Activated CD4-positive, CD25-positive, alpha-beta regulatory T cell treated with anti-CD3 and anti-CD28 coated beads, Interleukin-2, amount 50 U/mL, for 16 hours (primary cell): ENCODE measurements at regions not wholly inside any gene's neighbourhood (a gene's known extent, or its start where the extent isn't known, plus 50 kb on each side); places are given as distances from the start of the nearest gene placed in this dataset.

Source experiments
- DNase-seq: peaks from one replicate; pipeline ENCODE4 v3.0.0-alpha.2; 2020; ENCODE audit warnings: low read depth, low spot score

DNA sequence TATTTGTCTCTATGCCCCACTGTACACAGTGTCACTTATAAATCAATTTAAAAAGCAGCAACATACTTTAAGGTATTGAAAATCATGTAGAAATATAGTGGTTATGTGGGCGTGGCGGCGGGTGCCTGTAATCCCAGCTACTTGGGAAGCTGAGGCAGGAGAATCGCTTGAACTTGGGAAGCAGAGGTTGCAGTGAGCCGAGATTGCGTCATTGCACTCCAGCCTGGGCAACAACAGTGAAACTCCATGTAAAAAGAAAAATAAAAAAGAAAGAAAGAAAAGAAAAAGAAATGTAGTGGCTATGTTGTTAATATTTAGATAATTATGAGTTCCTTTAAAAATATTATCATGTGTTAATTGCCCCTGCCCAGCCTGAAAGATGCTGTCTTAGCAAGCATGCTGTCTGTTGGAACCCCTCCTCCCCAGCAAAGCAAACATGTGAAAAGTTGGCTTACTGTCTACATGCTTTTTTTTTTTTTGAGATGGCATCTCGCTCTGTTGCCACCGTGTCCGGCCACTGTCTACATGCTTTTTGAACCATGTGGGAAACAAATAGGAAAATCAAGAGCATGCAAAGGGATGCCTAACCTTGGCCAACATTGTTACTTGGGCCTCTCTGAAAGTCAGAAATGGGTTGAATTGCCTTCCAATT, 151.4 kb upstream of the TSHZ2 start:
- no peak for DNase-seq

DNA sequence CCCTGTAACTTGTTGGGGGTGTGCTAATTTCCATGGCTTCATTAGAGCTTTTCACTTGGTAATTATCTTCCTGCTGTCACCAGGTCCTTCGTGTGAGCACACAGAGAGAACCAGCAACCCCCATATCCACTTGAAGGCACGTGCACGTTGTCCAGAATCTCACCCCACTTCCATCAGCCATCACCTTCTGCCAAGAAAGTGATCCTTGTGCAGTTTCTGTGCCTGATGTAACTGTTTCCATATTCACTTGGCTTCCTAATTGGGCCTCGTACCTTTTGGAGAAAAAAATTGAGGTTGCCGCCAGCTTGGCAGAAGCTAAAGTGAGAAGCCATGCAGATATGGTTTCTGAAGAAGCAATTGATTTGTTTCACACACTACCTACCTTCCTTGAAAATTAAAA, 153.7 kb upstream of the TSHZ2 start:
- DNase-seq, result no peak

DNA sequence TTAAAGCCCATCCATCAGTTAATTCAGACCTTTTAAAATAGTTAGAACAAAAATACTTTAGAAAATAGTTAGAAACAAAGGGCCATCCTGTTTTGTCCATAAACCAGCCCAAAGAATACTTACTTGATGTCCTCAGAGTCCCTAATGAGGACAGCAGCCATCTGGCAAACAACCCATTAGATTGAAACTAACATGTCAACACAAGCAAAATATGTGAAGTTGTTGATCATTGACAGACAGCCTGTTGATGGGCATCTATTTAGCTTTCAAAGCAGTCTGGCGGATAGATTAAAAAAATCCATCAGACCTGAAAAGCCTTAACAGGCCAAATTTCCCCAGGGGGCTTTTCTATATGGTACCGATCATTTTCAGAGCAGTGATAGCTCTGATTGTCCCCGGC, 154.2 kb upstream of the TSHZ2 start:
- DNase-seq, result no peak

DNA sequence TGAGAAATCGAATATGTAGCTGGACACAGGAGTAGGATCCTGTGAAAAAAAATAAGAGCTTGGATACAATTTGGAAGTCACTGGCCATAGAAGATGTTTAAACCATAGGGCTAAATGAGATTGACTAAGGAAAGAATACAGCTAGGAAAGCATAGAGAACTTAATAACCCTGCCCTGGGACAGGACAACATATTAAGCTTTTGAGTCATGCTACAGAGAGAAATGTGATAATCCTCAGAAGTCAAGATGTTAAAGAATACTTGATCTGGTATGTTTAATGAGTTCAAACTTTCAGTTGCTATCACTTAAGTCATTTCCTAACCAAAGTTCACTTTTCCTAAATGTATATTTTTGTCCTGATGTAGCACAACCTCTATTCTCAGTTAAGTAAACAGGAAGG, 154.6 kb upstream of the TSHZ2 start:
- no peak for DNase-seq

DNA sequence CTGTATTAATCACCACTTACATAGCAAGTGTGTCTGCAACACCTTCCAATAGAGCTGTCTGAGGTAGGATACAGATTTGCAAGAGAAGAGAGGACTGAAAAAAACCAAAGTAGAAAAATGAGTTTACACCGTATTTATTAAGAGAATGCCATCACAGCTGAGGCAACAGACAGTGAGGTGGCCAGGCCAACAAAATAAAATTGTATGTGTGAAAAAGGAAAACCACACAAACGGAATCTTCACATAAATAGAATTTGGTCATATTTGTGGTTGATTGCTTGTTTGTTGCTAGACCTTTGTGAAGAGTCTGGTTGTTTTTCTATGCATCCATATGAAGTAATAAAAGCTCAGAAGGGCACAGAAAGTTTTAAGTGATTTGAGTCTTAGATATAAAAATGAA, 157.8 kb upstream of the TSHZ2 start:
- no peak for DNase-seq

DNA sequence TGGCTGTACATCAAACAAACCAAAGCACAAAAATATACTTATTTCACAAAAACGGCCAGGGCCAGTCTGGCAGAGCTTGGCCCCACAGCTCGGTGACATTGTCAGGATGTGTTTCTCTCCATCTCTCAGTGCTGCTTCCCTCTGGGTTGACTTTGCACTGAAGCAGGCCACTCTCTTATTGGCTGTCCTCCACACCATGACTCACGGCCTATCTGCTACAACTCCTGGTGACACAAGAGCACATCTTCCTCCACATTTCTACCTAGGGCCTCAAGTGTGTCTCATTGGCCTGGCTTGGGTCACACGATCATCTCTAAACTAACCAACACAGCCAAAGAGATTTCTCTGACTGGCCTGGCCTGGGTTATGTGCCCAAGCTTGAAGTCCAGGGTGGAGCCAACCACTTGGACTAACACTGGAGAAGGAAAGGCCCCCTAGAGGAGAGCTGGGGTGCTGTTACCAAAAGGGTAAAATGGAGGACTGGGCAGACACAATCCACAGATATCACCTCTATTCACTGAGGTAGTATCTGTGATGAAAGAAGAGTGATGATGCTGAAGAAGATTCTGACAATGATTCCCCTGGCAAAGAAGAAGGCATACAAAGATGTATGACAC, 159.8 kb upstream of the TSHZ2 start:
- DNase-seq, result no peak

DNA sequence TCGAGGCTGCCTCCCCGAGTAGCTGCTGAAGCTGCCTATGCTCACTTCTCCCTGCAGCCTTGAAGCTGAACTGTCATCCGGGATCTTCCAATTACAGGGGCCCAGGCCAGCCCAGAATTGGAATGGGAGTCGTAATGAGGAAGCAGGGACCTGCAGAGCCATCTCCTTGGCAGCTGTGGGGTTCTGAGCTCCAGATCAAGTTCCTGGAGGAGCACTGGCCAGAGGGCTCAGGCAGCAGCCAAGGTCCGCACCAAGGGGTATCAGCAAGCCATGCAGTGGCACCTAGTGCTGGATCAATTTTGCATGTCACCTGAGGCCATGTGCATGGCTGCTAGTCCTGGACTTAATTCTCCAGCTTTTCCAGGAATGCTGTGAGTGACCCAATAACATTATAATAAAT, 163.2 kb upstream of the TSHZ2 start:
- DNase-seq, result no peak

DNA sequence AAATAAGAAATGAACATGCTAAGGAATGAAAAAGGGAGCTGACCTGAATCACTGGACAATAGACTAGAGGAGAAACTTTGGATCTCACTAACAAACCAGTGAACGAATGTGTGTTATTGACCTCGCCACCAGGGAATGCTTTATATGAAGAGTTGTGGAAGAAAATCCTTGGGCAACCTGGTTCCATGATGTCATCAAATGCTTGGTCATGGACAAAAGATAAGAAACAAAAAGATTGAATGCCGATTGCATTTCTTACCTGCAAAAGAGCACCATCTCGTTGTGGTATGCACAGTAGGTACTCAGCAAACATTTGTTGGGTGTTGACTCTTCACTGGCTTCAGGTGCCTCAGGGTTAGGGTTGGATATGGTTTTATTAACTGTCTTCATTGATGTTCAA, 165.2 kb upstream of the TSHZ2 start:
- DNase-seq, result no peak

DNA sequence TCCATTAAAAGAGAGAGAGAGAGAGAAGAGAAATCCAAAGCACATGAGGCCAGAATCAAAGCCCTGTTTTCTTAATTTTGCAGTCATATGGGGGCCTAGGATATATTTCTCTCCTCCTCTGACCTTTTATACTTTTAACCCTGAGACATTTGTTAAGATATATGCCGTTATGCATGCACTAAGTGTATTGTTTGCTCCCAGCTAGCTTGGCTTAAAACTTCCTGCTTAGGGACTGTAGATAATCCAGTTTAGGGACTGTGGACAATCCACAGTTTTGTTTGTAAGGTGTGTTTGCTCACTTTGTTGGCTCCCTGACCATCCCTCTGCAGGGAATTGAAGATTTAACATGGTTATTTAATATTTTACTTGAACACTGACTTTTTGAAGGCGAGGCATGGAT, 166.3 kb upstream of the TSHZ2 start:
- no peak for DNase-seq

DNA sequence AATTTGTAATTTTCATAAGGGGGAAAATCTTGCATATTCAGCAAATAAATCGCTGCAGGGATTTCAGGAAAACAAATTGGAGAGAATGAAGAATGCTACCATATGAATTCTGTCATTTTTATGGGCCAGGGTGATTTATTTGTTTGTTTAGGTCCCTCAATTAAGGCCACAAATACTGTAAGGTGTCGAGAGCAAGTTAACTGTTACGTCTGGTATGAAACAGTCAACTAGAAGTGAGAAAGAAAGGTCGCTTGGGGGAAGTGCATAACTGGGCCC, 166.9 kb upstream of the TSHZ2 start:
- DNase-seq, result no peak

DNA sequence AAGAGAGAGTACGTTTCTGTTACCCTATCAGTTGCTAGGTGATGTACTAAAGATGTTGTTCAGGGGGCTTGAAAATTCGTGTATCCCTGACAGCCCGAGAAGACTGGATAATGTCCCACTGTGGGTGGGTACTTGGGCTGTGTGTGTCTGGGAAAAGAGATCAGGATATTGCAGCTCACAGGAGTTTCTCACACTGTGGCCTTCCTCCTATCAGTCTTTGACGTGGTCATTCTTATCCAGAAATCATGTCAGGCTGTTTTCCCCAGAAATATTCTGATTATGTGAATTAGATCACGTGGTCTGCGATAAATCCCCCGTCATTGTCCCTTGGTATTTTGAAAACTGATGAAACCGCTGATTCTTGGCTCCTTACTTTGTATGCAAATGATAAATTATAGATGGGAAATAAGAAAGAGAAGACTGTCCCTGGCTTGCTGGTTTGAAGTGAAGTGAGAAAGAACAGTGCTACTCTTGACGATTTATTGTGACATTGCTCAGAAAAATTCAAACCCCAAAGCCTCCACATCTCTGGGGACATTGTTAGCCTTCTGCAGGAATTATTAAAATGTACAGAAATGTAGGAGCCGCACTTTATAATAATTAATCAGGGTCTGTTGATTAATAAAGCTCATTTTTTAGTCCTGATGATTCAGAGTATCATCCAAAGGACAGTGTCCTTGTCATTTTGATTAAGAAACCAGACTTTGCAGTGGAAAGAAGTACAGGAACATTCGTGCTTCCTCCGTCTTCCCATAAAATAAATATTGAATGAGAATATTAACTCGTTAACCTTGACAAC, 167.5 kb upstream of the TSHZ2 start:
- no peak for DNase-seq

DNA sequence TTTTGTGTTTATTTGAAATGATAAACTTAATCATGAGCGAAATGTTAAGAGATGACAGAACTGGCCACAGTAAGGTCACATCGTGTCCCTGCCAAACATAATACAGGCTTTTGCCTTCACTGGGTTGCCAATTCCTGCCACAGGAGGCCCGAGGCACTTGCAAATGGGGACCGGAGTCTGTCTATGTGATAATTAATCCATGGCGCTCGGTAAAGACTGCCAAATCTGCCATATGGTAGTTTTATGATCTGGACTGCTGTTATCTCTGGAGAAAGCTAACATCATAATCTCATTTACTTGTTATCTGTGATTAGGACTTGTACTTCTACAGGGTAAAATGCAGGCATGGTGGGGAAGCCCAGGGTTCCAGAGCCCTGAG, 170.5 kb upstream of the TSHZ2 start:
- no peak for DNase-seq

DNA sequence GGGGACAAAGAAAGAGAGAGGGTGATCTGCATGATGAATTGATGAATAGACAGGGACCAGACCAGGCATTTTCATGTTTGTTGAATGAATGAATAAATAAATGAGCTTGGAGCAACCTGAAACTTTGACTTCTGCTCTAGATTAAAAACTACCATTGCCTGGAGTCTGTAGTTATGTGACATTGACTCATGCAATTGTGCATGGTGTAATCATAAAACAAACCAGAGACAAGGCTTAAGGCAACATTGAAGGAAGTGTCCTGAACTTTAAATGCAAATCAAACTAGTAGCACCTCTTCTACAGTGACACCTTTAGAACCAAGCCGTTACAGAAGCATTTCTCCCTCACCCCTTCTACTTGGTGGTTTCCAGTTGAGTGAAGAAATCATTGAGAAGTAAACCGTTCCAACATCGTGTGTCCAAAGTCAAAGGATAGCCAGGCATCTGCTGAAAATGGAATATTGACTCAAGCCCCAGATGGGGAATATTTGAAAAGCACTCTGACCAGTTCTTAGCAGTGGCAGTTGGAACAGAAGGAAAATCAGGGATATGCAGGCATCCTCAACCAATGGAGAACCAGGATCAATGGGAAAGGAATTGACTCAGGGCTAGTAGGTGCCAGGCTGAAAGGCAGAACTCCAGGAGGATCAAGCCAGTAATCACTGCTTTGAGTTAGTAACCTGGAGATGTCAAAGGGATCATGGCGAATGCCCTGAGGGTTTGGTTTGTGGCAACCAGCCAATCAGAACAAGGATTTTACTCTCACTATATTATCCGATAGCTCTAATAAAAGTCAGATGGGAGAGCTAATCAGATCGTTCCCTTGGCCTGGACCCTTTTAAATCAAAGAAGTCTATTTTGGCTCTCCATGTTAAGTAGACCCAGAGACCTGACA, 171.2 kb upstream of the TSHZ2 start:
- DNase-seq, result no peak

DNA sequence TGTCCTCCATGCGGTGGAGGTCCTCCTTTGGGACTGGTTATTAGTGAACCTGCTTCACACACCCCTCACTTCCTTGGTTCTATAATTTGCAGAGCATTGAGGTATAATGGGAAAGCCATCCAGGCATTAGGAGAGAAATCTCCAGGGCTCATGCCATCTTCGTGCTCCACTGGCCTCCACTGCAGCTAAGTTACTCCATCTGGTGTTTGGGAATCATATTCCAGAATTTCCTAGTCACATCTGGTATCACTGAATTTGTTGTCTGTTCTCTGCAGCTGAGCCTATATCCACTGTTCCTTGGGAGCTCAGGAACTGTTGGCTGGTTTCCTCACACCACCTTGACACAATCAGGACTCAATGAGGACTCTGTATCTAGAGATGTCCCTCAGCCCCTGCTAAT, 173.0 kb upstream of the TSHZ2 start:
- DNase-seq, result no peak

DNA sequence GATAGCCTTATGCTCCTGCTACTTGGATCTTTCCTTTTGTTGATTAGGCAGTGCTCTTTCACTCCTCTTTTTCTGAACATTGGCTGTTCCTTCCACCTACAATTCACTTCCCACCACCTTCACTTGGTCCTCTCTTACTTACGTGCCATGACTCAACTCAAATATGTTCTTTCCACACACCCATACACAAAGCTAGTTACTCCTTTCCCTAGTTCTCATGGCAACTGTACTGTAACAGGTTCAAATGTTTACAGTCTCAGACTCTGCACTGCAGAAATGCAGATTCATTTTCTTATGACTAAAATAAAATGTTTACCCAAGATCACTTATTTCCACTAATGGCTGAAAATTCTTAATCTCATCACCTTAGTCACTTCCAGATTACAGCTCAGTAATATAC, 174.0 kb upstream of the TSHZ2 start:
- DNase-seq, result no peak

DNA sequence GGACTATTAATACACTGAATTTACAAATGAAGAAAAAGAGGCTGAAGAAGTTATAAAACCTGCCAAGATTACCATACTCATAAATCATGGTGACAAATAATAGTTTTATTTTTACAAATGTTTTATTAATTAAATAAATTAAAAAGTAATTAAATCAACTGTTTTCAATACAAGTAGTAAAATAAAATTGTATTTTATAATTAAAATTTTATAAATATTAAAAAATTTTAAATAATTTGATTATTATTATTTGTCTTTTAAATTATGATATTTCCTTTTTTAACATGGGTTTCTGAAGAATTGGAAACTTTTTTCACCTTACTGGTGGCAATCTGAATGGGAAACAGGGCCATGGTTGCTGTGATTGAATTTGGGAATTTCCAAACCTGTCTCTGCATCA, 177.3 kb upstream of the TSHZ2 start:
- no peak for DNase-seq

DNA sequence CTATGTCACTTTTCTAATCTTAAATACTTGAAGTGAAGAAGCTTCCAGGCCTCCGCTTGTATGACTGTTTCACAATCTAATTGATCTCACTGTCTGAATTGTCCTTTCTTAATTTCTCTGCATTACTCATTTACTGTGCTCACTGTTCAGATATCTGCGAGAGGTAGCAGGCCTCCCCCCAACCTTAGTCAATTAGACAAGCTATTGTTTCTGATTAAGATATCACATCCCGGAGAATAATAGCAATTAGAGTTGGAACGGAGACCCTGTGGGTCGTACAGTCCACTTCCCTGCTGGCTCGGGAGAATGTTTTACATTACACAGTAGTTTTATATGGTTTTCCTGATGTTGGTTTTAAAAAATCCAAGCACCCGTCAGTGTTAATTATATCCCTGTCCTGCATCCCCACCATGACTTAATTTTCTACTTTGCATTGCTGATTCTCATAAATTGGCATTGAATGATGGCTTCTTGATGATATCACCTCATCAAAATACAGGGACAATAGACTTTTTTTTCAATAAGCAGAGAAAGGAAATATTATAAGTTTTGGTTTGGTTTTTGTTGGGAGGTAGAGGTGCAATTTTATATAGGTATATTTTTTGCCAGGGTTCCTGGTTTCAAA, 178.7 kb upstream of the TSHZ2 start:
- no peak for DNase-seq

DNA sequence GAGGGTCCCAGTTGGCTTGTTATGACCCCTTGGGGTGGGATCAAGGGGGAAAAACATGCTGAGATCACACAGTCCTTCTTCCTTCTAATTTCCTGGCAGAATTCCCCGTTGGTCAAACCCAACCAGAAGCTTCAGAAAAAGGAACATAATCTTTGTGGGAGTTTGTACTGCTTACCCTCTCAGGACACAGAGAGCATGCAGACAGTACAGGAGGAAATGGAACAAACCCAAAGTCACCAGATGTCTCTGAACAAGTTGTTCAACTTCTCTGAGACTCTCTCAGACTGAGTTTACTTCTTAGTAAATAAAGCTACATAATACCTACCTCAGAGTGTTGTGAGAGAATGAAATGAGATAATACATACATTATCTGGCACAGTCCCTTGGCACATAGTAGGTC, 181.1 kb upstream of the TSHZ2 start:
- no peak for DNase-seq

DNA sequence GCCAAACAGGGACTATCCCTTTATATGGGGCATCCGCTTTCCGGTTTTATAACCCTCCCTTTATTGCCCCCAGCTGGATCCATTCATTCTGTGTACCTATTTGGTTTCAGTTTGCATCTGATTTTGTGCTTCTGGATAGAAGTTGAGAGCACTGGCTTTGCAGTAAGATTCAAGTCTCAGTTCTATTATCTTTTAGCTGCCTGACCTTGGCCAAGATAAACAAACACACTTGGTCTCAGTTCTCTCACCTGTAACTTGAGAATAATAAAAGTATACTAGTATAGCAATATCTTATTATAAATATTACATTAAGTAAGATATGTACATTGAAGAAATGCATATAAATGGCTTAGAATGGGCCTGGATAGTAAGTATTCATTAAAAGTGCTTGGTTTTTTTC, 182.4 kb upstream of the TSHZ2 start:
- DNase-seq, result no peak

DNA sequence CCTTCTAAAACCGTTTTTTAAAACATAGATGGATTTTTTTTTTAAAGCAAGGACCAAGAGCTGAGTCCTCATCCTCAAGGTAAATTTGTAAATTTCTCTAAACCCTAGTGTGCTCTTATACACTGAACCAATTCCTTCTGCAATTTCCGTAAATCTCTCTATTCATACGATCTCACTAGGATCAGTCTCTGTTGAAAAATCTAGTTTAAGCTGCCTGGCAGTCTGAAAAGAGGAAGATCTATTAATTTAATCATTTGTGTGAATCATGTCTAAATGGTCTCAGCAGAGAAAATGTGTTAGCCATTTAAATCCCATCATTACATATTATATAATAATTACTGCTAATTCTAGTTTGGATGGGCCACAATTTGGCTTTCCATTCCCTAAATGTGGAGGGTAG, 184.2 kb upstream of the TSHZ2 start:
- DNase-seq, result no peak

DNA sequence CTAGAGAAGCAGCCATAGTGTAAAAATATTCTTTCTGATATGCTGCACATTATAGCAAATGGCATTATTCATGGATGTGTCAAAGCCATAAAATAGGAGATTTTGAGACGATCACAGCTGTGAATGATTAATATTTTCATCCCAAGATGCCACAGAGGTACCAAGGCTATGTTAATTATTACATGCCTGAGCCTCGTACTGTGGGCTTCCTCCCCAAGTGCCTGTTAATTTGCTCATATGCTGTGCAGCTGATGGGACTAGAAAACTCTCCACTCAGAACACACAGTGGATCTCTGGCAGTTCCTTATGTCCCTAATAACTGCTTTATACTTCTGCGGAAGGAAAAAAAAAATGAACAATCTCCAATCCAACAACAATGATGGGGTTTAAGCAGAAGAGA, 184.9 kb upstream of the TSHZ2 start:
- no peak for DNase-seq

DNA sequence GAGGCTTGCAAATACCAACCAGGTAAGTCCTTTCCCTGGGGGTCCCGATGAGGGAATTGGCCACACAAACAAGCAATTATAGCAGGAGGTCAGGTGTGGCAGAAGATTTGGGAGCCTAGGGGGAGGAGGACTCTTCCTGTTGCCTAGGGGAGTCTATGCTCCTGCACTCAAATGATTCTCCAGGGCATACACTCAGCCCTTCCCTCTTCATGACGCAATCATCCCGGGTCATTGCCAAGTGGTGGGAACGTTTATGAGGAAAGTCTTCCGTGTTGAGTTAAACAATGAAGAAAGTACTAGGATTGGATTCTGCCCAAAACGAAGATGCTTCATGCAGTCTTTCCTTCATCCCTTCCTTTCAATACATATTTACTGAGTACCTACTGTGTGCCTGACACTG, 186.5 kb upstream of the TSHZ2 start:
- no peak for DNase-seq
